Vagina (tissue), 2 donors: ENCODE measurements at regions not wholly inside any gene's neighbourhood (a gene's known extent, or its start where the extent isn't known, plus 50 kb on each side); places are given as distances from the start of the nearest gene placed in this dataset.

ENCODE experiments used
- DNase-seq, 2 donors: peaks; one replicate each; pipeline ENCODE4 v3.0.0-alpha.2; 2017; ENCODE audit errors: extremely low spot score in 2 of 2
- H3K27ac ChIP-seq: fragments of 200-600 bp; sonication (generic); one replicate; pipeline ENCODE4 v1.5.1; 2019
- H3K27me3 ChIP-seq: fragments of 200-600 bp; sonication (generic); one replicate; pipeline ENCODE4 v1.5.1; 2019
- H3K36me3 ChIP-seq, 2 donors: fragments of 200-600 bp; sonication (generic); one replicate each; pipeline ENCODE4 v1.5.1; 2017 to 2019
- H3K4me1 ChIP-seq: fragments of 200-600 bp; sonication (generic); one replicate; pipeline ENCODE4 v1.5.1; 2019
- H3K4me3 ChIP-seq, 2 donors: fragments of 200-600 bp; sonication (generic); 1 replicate in 1 of 2; 2 replicates in 1 of 2; pipeline ENCODE4 v1.5.1; 2016 to 2019
- H3K9me3 ChIP-seq: fragments of 200-600 bp; sonication (generic); one replicate; pipeline ENCODE4 v1.5.1; 2019
- POLR2A ChIP-seq, 2 donors: fragments of 450-650 bp; IDR thresholded peaks; one replicate each; pipeline ENCODE4 v1.6.1; 2017; ENCODE audit warnings: antibody characterized with exemption in 2 of 2, mild to moderate bottlenecking in 2 of 2, moderate library complexity in 2 of 2
- POLR2AphosphoS5 ChIP-seq, 2 donors: sonication (generic); formaldehyde crosslinking; IDR thresholded peaks; one replicate each; pipeline ENCODE4 v1.9.0; 2017; ENCODE audit warnings: antibody characterized with exemption in 2 of 2, mild to moderate bottlenecking in 2 of 2, low read depth in 1 of 2; ENCODE audit not compliant: insufficient read depth in 1 of 2
- intact Hi-C: fragments of 100-400 bp; cut with DNase I; formaldehyde crosslinking; loops from one replicate; pipeline ENCODE4 v1.15.1; 2023
- TF ChIP-seq, protein P1 (sequence below), 3 experiments: fragments of 450-650 bp in 2 of 3; fragments of 200-600 bp in 1 of 3; sonication (generic) in 1 of 3; IDR thresholded peaks; one replicate each; pipeline ENCODE4 v1.5.1; 2017 to 2019; ENCODE audit warnings: antibody characterized with exemption in 3 of 3, mild to moderate bottlenecking in 2 of 3, moderate library complexity in 2 of 3

DNA sequence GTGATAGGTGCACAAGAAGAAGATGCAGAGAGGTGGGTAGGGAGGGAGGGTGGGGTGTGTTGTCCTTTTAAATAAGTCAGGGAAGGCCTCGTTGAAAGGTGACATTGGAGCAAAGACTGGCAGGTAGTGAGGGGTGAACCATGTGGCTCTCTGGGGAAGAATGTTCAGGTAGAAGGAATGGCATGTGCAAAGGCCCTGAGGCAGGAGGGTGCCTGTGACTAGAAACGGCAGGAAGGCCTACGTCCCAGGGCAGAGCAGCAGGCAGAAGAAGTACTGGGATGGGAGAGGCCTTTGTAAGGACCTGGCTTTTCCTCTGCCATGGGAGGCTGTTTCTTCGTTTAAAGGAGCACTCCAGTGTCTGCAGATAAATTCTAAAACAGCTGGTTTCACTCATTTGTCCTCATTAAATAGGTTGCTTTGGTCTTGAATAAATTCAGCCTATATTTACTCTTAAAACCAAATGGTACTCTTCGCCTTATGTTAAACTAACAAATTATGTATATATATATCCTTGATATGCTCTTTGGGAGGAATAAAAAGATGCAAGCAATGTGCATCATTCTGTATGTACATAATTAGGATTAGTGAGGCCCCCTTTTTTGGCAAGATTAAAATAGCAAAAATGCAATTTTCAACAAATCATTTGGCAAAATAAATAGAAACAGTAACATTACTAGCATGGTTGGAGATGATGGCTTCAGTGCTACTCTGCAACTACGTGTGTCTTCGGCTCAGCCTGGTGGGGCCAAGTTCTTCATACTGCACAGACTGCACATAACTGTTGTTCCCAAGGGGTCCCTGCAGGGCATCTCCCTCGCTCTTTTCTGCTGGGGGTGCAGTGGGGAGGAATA is 151.4 kb downstream of the KLF13 start:
- Histone ChIP-seq H3K4me3 (no peak overlapping the region), H3K9me3 (no peaks in the 10 kb centered on the region), H3K36me3 (no peaks in the 10 kb centered on the region), H3K4me1 (peaks cover 61% of the 10 kb centered on the region), H3K27me3 (no peaks in the 10 kb centered on the region), H3K27ac (peak overlapping the region; percentile 71)
- peak in 1 of 2 donors; percentile 78 for DNase-seq
- intact Hi-C loops = no loop called here
- TF ChIP-seq POLR2A (IDR thresholded peaks at IDR 0.05) (no peak), POLR2AphosphoS5 (IDR thresholded peaks at IDR 0.05; ENCODE audit: insufficient read depth in 1 of 2, low read depth in 1 of 2) (no peak)
- TF ChIP-seq, protein P1, sequence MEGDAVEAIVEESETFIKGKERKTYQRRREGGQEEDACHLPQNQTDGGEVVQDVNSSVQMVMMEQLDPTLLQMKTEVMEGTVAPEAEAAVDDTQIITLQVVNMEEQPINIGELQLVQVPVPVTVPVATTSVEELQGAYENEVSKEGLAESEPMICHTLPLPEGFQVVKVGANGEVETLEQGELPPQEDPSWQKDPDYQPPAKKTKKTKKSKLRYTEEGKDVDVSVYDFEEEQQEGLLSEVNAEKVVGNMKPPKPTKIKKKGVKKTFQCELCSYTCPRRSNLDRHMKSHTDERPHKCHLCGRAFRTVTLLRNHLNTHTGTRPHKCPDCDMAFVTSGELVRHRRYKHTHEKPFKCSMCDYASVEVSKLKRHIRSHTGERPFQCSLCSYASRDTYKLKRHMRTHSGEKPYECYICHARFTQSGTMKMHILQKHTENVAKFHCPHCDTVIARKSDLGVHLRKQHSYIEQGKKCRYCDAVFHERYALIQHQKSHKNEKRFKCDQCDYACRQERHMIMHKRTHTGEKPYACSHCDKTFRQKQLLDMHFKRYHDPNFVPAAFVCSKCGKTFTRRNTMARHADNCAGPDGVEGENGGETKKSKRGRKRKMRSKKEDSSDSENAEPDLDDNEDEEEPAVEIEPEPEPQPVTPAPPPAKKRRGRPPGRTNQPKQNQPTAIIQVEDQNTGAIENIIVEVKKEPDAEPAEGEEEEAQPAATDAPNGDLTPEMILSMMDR (IDR thresholded peaks at IDR 0.05) = no peak

DNA sequence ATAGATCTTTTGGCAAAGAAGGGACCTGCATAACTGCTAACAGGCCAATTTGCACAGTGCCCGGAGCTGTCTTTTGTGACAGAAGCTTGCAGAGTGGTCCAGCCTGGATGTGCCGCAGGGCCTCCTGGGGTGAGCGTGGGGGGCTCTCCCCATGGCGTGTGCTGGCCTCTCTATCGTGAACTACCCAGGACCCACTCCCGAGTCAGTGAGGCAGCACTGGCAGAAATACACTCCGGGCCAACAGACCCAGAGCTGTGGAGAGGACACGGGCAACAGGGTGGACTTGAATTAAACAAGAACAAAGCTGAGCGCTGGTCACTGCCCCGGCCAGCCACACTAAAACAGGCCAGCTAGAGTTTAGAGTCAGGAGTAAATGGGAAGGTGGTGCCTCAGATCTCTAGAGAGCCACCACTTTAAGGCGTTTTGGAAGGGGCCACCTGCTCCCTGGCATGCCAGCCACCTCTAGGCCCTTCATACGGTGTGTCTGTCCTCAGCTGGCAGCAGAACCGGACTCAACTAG is 152.1 kb downstream of the KLF13 start:
- intact Hi-C loops = no loop called here
- Histone ChIP-seq H3K27me3 (no peaks in the 10 kb centered on the region), H3K4me3 (no peak overlapping the region), H3K9me3 (no peaks in the 10 kb centered on the region), H3K4me1 (peaks cover 54% of the 10 kb centered on the region), H3K27ac (peak overlapping the region; percentile 71), H3K36me3 (no peaks in the 10 kb centered on the region)
- TF ChIP-seq POLR2AphosphoS5 (IDR thresholded peaks at IDR 0.05; ENCODE audit: insufficient read depth in 1 of 2, low read depth in 1 of 2) = no peak
- no peak for TF ChIP-seq POLR2A (IDR thresholded peaks at IDR 0.05)
- TF ChIP-seq, protein P1 (IDR thresholded peaks at IDR 0.05) = no peak
- DNase-seq = peak in 1 of 2 donors; percentile 87

DNA sequence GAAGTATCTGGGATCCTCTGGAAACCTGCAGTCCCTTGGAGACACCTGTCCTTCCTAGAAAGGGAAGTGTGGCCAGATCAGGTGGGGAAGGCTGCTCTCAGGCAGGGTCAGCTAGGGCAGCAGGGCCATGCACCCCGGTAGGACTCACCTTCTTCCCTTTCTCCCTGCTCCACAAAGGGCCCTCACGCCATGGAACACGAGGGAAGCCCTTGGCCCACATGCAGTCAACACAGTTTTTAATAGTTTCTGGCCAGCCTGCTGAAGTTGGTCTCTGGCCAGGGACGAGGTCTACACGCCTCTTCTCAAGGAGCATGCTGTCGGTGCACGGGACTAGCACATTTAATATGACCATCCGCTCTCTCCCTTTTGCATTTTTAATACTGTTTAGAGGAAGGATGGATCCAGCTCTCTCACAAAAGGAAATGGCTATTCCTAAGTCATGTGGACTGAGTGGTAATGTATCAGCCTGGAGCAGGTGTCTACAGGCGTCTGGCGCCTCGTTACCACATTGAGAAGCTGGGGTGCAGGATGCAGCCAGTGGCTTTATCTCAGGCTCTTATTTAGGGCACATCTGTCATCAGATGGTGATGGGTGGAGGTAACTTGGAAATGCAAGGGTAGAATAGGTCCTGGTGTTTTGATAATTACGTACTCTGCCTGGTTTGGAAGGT is 153.9 kb downstream of the KLF13 start:
- Histone ChIP-seq H3K4me1 (peaks cover 45% of the 10 kb centered on the region), H3K27ac (peak overlapping the region; percentile 71), H3K27me3 (no peaks in the 10 kb centered on the region), H3K36me3 (no peaks in the 10 kb centered on the region), H3K4me3 (no peak overlapping the region), H3K9me3 (no peaks in the 10 kb centered on the region)
- intact Hi-C loops = loop anchor here (10.0 kb wide), 2 partner anchors 116 to 156 kb away; partner anchors contain the start of gene KLF13
- TF ChIP-seq, protein P1 (IDR thresholded peaks at IDR 0.05) = no peak
- no peak for TF ChIP-seq POLR2A (IDR thresholded peaks at IDR 0.05)
- no peak for TF ChIP-seq POLR2AphosphoS5 (IDR thresholded peaks at IDR 0.05; ENCODE audit: insufficient read depth in 1 of 2, low read depth in 1 of 2)
- no peak for DNase-seq

DNA sequence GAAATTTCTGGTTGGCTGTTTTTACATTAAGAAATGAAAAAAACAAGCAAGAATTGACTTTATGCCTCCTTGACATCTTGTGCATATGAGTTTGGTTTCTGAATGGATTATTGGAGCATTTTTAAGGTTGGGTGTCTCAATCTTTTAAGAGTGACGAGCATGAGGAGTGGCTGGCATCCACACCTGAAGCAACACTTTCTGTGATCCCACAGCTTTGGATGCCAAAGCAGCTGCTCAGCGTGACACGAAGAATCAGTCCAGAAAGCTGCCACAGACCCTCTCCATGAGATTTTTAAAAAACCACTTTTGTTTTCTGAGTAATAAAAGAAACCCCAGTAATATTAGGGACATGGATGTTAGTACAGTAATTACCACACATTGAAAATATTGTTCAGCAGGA is 154.5 kb downstream of the KLF13 start:
- H3K27me3 ChIP-seq = no peaks in the 10 kb centered on the region
- no peak overlapping the region for H3K4me3 ChIP-seq
- no peaks in the 10 kb centered on the region for H3K9me3 ChIP-seq
- intact Hi-C loops = loop anchor here (10.0 kb wide), 2 partner anchors 116 to 156 kb away; partner anchors contain the start of gene KLF13
- peaks cover 45% of the 10 kb centered on the region for H3K4me1 ChIP-seq
- H3K27ac ChIP-seq = peak overlapping the region; percentile 71
- TF ChIP-seq POLR2A (IDR thresholded peaks at IDR 0.05) (no peak), POLR2AphosphoS5 (IDR thresholded peaks at IDR 0.05; ENCODE audit: insufficient read depth in 1 of 2, low read depth in 1 of 2) (no peak)
- TF ChIP-seq, protein P1 (IDR thresholded peaks at IDR 0.05) = no peak
- H3K36me3 ChIP-seq = no peaks in the 10 kb centered on the region
- DNase-seq = no peak
